GM23338 (cell line): ENCODE measurements at regions not wholly inside any gene's neighbourhood (a gene's known extent, or its start where the extent isn't known, plus 50 kb on each side); places are given as distances from the start of the nearest gene placed in this dataset.

ENCODE experiments used
- ATAC-seq: fragments of 200-7000 bp; cut with Tn5 transposase; 3 replicates; pipeline ENCODE4 v1.9.1; 2020
- DNase-seq: peaks from one replicate; pipeline ENCODE4 v3.0.0-alpha.2; 2015; ENCODE audit warnings: low spot score
- H2AFZ ChIP-seq: fragments of 200-600 bp; sonication (generic); 2 replicates; pipeline ENCODE4 v1.8.0; 2016; ENCODE audit warnings: antibody characterized with exemption, mild to moderate bottlenecking, moderate library complexity
- H3F3A ChIP-seq: fragments of 200-600 bp; sonication (generic); replicated peaks from 2 replicates; pipeline ENCODE4 v1.8.0; 2017; ENCODE audit warnings: antibody characterized with exemption, mixed run types, low read depth
- H3K27ac ChIP-seq: fragments of 200-600 bp; sonication (generic); 2 replicates; pipeline ENCODE4 v1.6.1; 2016; ENCODE audit warnings: low read depth
- H3K27me3 ChIP-seq: fragments of 200-600 bp; sonication (generic); 2 replicates; pipeline ENCODE4 v1.8.0; 2016; ENCODE audit warnings: mild to moderate bottlenecking, mixed run types, moderate library complexity; ENCODE audit not compliant: insufficient read depth
- H3K36me3 ChIP-seq: fragments of 200-600 bp; sonication (generic); 2 replicates; pipeline ENCODE4 v1.8.0; 2016; ENCODE audit warnings: mild to moderate bottlenecking; ENCODE audit not compliant: insufficient read depth
- H3K4me1 ChIP-seq: fragments of 200-600 bp; sonication (generic); 2 replicates; pipeline ENCODE4 v1.8.0; 2016; ENCODE audit warnings: mild to moderate bottlenecking, moderate library complexity; ENCODE audit not compliant: insufficient read depth
- H3K4me2 ChIP-seq: fragments of 200-600 bp; sonication (generic); 2 replicates; pipeline ENCODE4 v1.7.1; 2017; ENCODE audit warnings: mixed run types
- H3K4me3 ChIP-seq: fragments of 200-600 bp; sonication (generic); 2 replicates; pipeline ENCODE4 v1.6.1; 2016; ENCODE audit warnings: mixed run types
- H3K79me2 ChIP-seq: fragments of 200-600 bp; sonication (generic); replicated peaks from 2 replicates; pipeline ENCODE4 v1.8.0; 2017; ENCODE audit warnings: mild to moderate bottlenecking; ENCODE audit not compliant: insufficient read depth
- H3K9me2 ChIP-seq: fragments of 200-600 bp; sonication (generic); 2 replicates; pipeline ENCODE4 v1.8.0; 2017; ENCODE audit not compliant: insufficient read depth
- H4K20me1 ChIP-seq: fragments of 200-600 bp; sonication (generic); replicated peaks from 2 replicates; pipeline ENCODE4 v1.8.0; 2017; ENCODE audit warnings: mild to moderate bottlenecking; ENCODE audit not compliant: insufficient read depth
- H3K27ac Mint-ChIP-seq: 2 replicates; pipeline ENCODE4 v1.8.0; 2020; ENCODE audit warnings: inconsistent platforms, mild to moderate bottlenecking, moderate library complexity, mixed read lengths
- H3K27me3 Mint-ChIP-seq: 3 replicates; pipeline ENCODE4 v1.8.0; 2022; ENCODE audit warnings: low read depth, mild to moderate bottlenecking, moderate library complexity, mixed read lengths, inconsistent platforms; ENCODE audit not compliant: insufficient read depth, poor library complexity
- H3K36me3 Mint-ChIP-seq: 3 replicates; pipeline ENCODE4 v1.8.0; 2021; ENCODE audit warnings: low read depth, mild to moderate bottlenecking, inconsistent platforms, moderate library complexity, mixed read lengths
- H3K4me1 Mint-ChIP-seq: 3 replicates; pipeline ENCODE4 v1.8.0; 2020; ENCODE audit warnings: mild to moderate bottlenecking, inconsistent platforms, mixed read lengths
- H3K4me3 Mint-ChIP-seq: 3 replicates; pipeline ENCODE4 v1.8.0; 2021; ENCODE audit warnings: moderate library complexity, mild to moderate bottlenecking, inconsistent platforms, mixed read lengths
- H3K9me3 Mint-ChIP-seq: 3 replicates; pipeline ENCODE4 v1.8.0; 2020; ENCODE audit warnings: moderate library complexity, mild to moderate bottlenecking, inconsistent platforms, mixed read lengths
- CREB1 ChIP-seq: fragments of 250-450 bp; sonication (Bioruptor Pico); IDR thresholded peaks from 2 replicates; pipeline ENCODE4 v1.5.0; 2020; ENCODE audit warnings: low read depth, mild to moderate bottlenecking, moderate library complexity
- CTCF ChIP-seq, 2 experiments: fragments of 200-600 bp in 1 of 2; sonication (generic) in 1 of 2; conservative IDR thresholded peaks; 2 replicates each; pipeline versions ENCODE4 v1.5.1 to v1.6.1; 2016 to 2017; ENCODE audit warnings: antibody characterized with exemption in 2 of 2, low read depth in 2 of 2, mild to moderate bottlenecking in 2 of 2, moderate library complexity in 1 of 2
- EZH2 ChIP-seq: fragments of 200-600 bp; sonication (generic); IDR thresholded peaks from one replicate; pipeline ENCODE4 v1.8.0; 2017; ENCODE audit warnings: antibody characterized with exemption, mild to moderate bottlenecking, low read depth; ENCODE audit not compliant: unreplicated experiment
- EZH2phosphoT487 ChIP-seq: fragments of 200-600 bp; sonication (generic); IDR thresholded peaks from one replicate; pipeline ENCODE4 v1.8.1; 2018; ENCODE audit warnings: antibody characterized with exemption; ENCODE audit not compliant: unreplicated experiment
- NANOG ChIP-seq: IDR thresholded peaks from 2 replicates; pipeline ENCODE4 v1.6.1; 2016; ENCODE audit warnings: antibody characterized with exemption, borderline replicate concordance
- STAT1 ChIP-seq: IDR thresholded peaks from one replicate; pipeline ENCODE4 v1.6.1; 2016; ENCODE audit warnings: antibody characterized with exemption; ENCODE audit not compliant: unreplicated experiment
- ZNF114 ChIP-seq: fragments of 250-450 bp; sonication (Bioruptor Pico); IDR thresholded peaks from 2 replicates; pipeline ENCODE4 v1.5.0; 2020; ENCODE audit warnings: mild to moderate bottlenecking, moderate library complexity
- ZNF331 ChIP-seq: fragments of 250-450 bp; sonication (Bioruptor Pico); IDR thresholded peaks from 2 replicates; pipeline ENCODE4 v1.5.0; 2020; ENCODE audit warnings: low read depth, mild to moderate bottlenecking, moderate library complexity
- TF ChIP-seq, protein P1 (sequence below): fragments of 250-450 bp; sonication (Bioruptor Pico); IDR thresholded peaks from 2 replicates; pipeline ENCODE4 v1.5.0; 2020; ENCODE audit warnings: mild to moderate bottlenecking, moderate library complexity

- TF ChIP-seq, protein P1, sequence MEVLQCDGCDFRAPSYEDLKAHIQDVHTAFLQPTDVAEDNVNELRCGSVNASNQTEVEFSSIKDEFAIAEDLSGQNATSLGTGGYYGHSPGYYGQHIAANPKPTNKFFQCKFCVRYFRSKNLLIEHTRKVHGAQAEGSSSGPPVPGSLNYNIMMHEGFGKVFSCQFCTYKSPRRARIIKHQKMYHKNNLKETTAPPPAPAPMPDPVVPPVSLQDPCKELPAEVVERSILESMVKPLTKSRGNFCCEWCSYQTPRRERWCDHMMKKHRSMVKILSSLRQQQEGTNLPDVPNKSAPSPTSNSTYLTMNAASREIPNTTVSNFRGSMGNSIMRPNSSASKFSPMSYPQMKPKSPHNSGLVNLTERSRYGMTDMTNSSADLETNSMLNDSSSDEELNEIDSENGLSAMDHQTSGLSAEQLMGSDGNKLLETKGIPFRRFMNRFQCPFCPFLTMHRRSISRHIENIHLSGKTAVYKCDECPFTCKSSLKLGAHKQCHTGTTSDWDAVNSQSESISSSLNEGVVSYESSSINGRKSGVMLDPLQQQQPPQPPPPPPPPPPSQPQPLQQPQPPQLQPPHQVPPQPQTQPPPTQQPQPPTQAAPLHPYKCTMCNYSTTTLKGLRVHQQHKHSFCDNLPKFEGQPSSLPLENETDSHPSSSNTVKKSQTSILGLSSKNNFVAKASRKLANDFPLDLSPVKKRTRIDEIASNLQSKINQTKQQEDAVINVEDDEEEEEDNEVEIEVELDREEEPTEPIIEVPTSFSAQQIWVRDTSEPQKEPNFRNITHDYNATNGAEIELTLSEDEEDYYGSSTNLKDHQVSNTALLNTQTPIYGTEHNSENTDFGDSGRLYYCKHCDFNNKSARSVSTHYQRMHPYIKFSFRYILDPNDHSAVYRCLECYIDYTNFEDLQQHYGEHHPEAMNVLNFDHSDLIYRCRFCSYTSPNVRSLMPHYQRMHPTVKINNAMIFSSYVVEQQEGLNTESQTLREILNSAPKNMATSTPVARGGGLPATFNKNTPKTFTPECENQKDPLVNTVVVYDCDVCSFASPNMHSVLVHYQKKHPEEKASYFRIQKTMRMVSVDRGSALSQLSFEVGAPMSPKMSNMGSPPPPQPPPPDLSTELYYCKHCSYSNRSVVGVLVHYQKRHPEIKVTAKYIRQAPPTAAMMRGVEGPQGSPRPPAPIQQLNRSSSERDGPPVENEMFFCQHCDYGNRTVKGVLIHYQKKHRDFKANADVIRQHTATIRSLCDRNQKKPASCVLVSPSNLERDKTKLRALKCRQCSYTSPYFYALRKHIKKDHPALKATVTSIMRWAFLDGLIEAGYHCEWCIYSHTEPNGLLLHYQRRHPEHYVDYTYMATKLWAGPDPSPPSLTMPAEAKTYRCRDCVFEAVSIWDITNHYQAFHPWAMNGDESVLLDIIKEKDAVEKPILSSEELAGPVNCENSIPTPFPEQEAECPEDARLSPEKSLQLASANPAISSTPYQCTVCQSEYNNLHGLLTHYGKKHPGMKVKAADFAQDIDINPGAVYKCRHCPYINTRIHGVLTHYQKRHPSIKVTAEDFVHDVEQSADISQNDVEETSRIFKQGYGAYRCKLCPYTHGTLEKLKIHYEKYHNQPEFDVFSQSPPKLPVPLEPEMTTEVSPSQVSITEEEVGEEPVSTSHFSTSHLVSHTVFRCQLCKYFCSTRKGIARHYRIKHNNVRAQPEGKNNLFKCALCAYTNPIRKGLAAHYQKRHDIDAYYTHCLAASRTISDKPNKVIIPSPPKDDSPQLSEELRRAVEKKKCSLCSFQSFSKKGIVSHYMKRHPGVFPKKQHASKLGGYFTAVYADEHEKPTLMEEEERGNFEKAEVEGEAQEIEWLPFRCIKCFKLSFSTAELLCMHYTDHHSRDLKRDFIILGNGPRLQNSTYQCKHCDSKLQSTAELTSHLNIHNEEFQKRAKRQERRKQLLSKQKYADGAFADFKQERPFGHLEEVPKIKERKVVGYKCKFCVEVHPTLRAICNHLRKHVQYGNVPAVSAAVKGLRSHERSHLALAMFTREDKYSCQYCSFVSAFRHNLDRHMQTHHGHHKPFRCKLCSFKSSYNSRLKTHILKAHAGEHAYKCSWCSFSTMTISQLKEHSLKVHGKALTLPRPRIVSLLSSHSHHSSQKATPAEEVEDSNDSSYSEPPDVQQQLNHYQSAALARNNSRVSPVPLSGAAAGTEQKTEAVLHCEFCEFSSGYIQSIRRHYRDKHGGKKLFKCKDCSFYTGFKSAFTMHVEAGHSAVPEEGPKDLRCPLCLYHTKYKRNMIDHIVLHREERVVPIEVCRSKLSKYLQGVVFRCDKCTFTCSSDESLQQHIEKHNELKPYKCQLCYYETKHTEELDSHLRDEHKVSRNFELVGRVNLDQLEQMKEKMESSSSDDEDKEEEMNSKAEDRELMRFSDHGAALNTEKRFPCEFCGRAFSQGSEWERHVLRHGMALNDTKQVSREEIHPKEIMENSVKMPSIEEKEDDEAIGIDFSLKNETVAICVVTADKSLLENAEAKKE (CRISPR knock-in tag), result no peak
These were observed 88.1 kb upstream of the KLF7 start (continued) for GRCh38 chr2:207253666-207254345.

- Histone ChIP-seq H3K9me2 (peaks cover 6% of the 10 kb centered on the region; the same call in 1 of the 2 replicates), H3K79me2 (no peaks in the 10 kb centered on the region), H3K4me1 (peaks cover 17% of the 10 kb centered on the region), H3K36me3 (no peaks in the 10 kb centered on the region), H3K27me3 (no peaks in the 10 kb centered on the region), H3K27ac (no peak overlapping the region), H2AFZ (peak overlapping the region; percentile 85; the same call in 1 of the 2 replicates), H3K4me3 (no peak overlapping the region), H3K4me2 (no peak overlapping the region), H3F3A (no peaks in the 10 kb centered on the region), H4K20me1 (no peaks in the 10 kb centered on the region)
- Mint-ChIP-seq H3K27ac (no peak overlapping the region), H3K4me3 (no peak overlapping the region), H3K4me1 (peaks cover 32% of the 10 kb centered on the region), H3K9me3 (no peaks in the 10 kb centered on the region), H3K27me3 (peaks cover 4% of the 10 kb centered on the region), H3K36me3 (no peaks in the 10 kb centered on the region)
- DNase-seq (no peak), ATAC-seq (no peak)
- TF ChIP-seq CTCF (conservative IDR thresholded peaks at IDR 0.05; ENCODE audit: low read depth in 2 of 2), result no peak
- no peak for TF ChIP-seq ZNF331 (CRISPR knock-in tag)
- TF ChIP-seq STAT1, result no peak
- TF ChIP-seq ZNF114 (CRISPR knock-in tag), result no peak
- no peak for TF ChIP-seq EZH2
- TF ChIP-seq CREB1 (CRISPR knock-in tag), result no peak
- TF ChIP-seq EZH2phosphoT487, result no peak
- no peak for TF ChIP-seq NANOG
These were observed 89.1 kb upstream of the KLF7 start for GRCh38 chr2:207254591-207255464.
